ENCODE measurements at regions not wholly inside any gene's neighbourhood (a gene's known extent, or its start where the extent isn't known, plus 50 kb on each side); places are given as distances from the start of the nearest gene placed in this dataset.
A peak's percentile ranks its signal among the peaks of the same experiment; 100 is the strongest.
"Not testable (repeated sequence)": the region's sequence is repeated elsewhere in the genome, so short reads cannot be mapped to it uniquely, and the experiment has no call there.

GRCh38 chr15:101876031-101876430 is 64.0 kb downstream of the OR4F15 start:
- intact Hi-C loops (cut with DNase I); DNase-seq; H3K4me1 ChIP-seq; H3K27ac ChIP-seq; H3K36me3 ChIP-seq; H3K4me3 ChIP-seq; H3K9me3 ChIP-seq; H3K27me3 ChIP-seq: not testable (repeated sequence)
- 50 to 61% methylated on average over 4 of the region's 4 CpGs for WGBS, 2 donors

GRCh38 chr15:101877649-101878048 is 65.6 kb downstream of the OR4F15 start:
- TF ChIP-seq CTCF (IDR thresholded peaks at IDR 0.05), result peak in 3 of 6 experiments; percentile 11 to 29 (median 24)
- H3K36me3 ChIP-seq; H3K27ac ChIP-seq; H3K27me3 ChIP-seq; H3K4me3 ChIP-seq; H3K4me1 ChIP-seq; H3K9me3 ChIP-seq; intact Hi-C loops (cut with DNase I); DNase-seq: not testable (repeated sequence)
- 0 to 6% methylated on average over 3 of the region's 3 CpGs for WGBS, 2 donors

- H3K36me3 ChIP-seq; intact Hi-C loops (cut with DNase I); DNase-seq; H3K4me1 ChIP-seq; H3K4me3 ChIP-seq; H3K9me3 ChIP-seq; H3K27me3 ChIP-seq; H3K27ac ChIP-seq: not testable (repeated sequence)
- no CpG with 5 or more reads among the region's 5 CpGs for WGBS, 2 donors
Measured at GRCh38 chr15:101912349-101913287, 100.6 kb downstream of the OR4F15 start.

GRCh38 chr15:101924554-101924953 is 112.6 kb downstream of the OR4F15 start:
- H3K9me3 ChIP-seq; H3K27me3 ChIP-seq; H3K4me3 ChIP-seq; DNase-seq; H3K36me3 ChIP-seq; H3K27ac ChIP-seq; intact Hi-C loops (cut with DNase I); H3K4me1 ChIP-seq: not testable (repeated sequence)
- 0 to 55% methylated on average over 1 of the region's 2 CpGs for WGBS, 2 donors

GRCh38 chr15:101934506-101934905 is 122.5 kb downstream of the OR4F15 start:
- H3K4me3 ChIP-seq; H3K36me3 ChIP-seq; H3K27me3 ChIP-seq; H3K27ac ChIP-seq; H3K4me1 ChIP-seq; H3K9me3 ChIP-seq; intact Hi-C loops (cut with DNase I); DNase-seq: not testable (repeated sequence)
- no CpG with 5 or more reads among the region's 3 CpGs for WGBS, 2 donors

GRCh38 chr15:101937362-101937761 is 125.4 kb downstream of the OR4F15 start:
- intact Hi-C loops (cut with DNase I); DNase-seq; H3K27me3 ChIP-seq; H3K27ac ChIP-seq; H3K4me1 ChIP-seq; H3K9me3 ChIP-seq; H3K36me3 ChIP-seq; H3K4me3 ChIP-seq: not testable (repeated sequence)
- WGBS, 2 donors, result no CpG with 5 or more reads among the region's 1 CpG

- DNase-seq; H3K9me3 ChIP-seq; H3K27me3 ChIP-seq; H3K36me3 ChIP-seq; H3K27ac ChIP-seq; intact Hi-C loops (cut with DNase I); H3K4me1 ChIP-seq; H3K4me3 ChIP-seq: not testable (repeated sequence)
- WGBS, 2 donors, result 97 to 98% methylated on average over 5 to 6 of the region's 7 CpGs
Measured at GRCh38 chr15:101938555-101938954, 126.6 kb downstream of the OR4F15 start.

GRCh38 chr15:101945896-101946295 is 133.9 kb downstream of the OR4F15 start:
- H3K4me1 ChIP-seq; H3K9me3 ChIP-seq; H3K36me3 ChIP-seq; H3K27ac ChIP-seq; intact Hi-C loops (cut with DNase I); H3K4me3 ChIP-seq; DNase-seq: not testable (repeated sequence)
- H3K27me3 ChIP-seq, result peaks cover 0 to 12% (median 0%) of the 10 kb centered on the region in 4 donors
- WGBS, 2 donors, result 74 to 81% methylated on average over 1 to 2 of the region's 2 CpGs

- H3K9me3 ChIP-seq; intact Hi-C loops (cut with DNase I): not testable (repeated sequence)
Measured at GRCh38 chr15:101948491-101949010, 136.5 kb downstream of the OR4F15 start.

GRCh38 chr15:101949380-101950065 is 137.5 kb downstream of the OR4F15 start:
- H3K9me3 ChIP-seq; H3K27ac ChIP-seq; H3K36me3 ChIP-seq; H3K4me1 ChIP-seq; intact Hi-C loops (cut with DNase I); H3K4me3 ChIP-seq; DNase-seq: not testable (repeated sequence)
- whole genome bisulfite sequencing, 2 donors, result 86 to 92% methylated on average over 1 of the region's 1 CpG
- H3K27me3 ChIP-seq, result peaks cover 0 to 15% (median 0%) of the 10 kb centered on the region in 4 donors

More at GRCh38 chr15:101948491-101949010, 136.5 kb downstream of the OR4F15 start:
- DNase-seq, H3K27ac ChIP-seq, H3K4me3 ChIP-seq, H3K36me3 ChIP-seq, H3K4me1 ChIP-seq: not testable (repeated sequence)
- H3K27me3 ChIP-seq, result peaks cover 0 to 12% (median 0%) of the 10 kb centered on the region in 4 donors
- 63 to 64% methylated on average over 1 of the region's 2 CpGs for WGBS, 2 donors

- H3K9me3 ChIP-seq; H3K27ac ChIP-seq; DNase-seq; intact Hi-C loops (cut with DNase I); H3K36me3 ChIP-seq; H3K4me3 ChIP-seq; H3K4me1 ChIP-seq: not testable (repeated sequence)
- WGBS, 2 donors, result 43 to 65% methylated on average over 1 to 5 of the region's 7 CpGs
- peaks cover 0 to 10% (median 0%) of the 10 kb centered on the region in 4 donors for H3K27me3 ChIP-seq
Measured at GRCh38 chr15:101953993-101954392, 142.0 kb downstream of the OR4F15 start.

GRCh38 chr15:101955840-101956239 is 143.8 kb downstream of the OR4F15 start:
- H3K4me3 ChIP-seq; H3K36me3 ChIP-seq; H3K9me3 ChIP-seq; intact Hi-C loops (cut with DNase I); H3K4me1 ChIP-seq; DNase-seq; H3K27me3 ChIP-seq: not testable (repeated sequence)
- WGBS, 2 donors, result no CpG with 5 or more reads among the region's 8 CpGs
- H3K27ac ChIP-seq, result peak overlapping the region in 2 of 4 donors; percentile 38 to 50
